ENCODE measurements at regions not wholly inside any gene's neighbourhood (a gene's known extent, or its start where the extent isn't known, plus 50 kb on each side); places are given as distances from the start of the nearest gene placed in this dataset.

GRCh38 chr15:88398011-88398410, 69.2 kb downstream of the MRPL46 start:
- Histone ChIP-seq H4K20me1 (replicated peaks; ENCODE audit: insufficient read depth) (no peaks in the 10 kb centered on the region), H3K36me3 (ENCODE audit: insufficient read depth) (no peaks in the 10 kb centered on the region), H3K4me2 (no peak overlapping the region), H3K79me2 (replicated peaks; ENCODE audit: insufficient read depth) (no peaks in the 10 kb centered on the region), H3K27ac (ENCODE audit: low read depth) (no peak overlapping the region), H3K4me1 (ENCODE audit: insufficient read depth) (peaks cover 2% of the 10 kb centered on the region; the same call in 1 of the 2 replicates), H3F3A (replicated peaks; ENCODE audit: low read depth) (no peaks in the 10 kb centered on the region), H3K4me3 (no peak overlapping the region), H2AFZ (no peak overlapping the region), H3K27me3 (ENCODE audit: insufficient read depth) (no peaks in the 10 kb centered on the region), H3K9me2 (ENCODE audit: insufficient read depth) (no peaks in the 10 kb centered on the region)
- no peak overlapping the region for H3K4me3 Mint-ChIP-seq
- no peaks in the 10 kb centered on the region for H3K36me3 Mint-ChIP-seq (ENCODE audit: low read depth)
- no peak overlapping the region for H3K27ac Mint-ChIP-seq
- no peaks in the 10 kb centered on the region for H3K9me3 Mint-ChIP-seq
- TF ChIP-seq CTCF (conservative IDR thresholded peaks at IDR 0.05; ENCODE audit: low read depth in 2 of 2) (no peak), ZNF114 (CRISPR knock-in tag; IDR thresholded peaks at IDR 0.05) (no peak), POLR2AphosphoS5 (IDR thresholded peaks at IDR 0.05; ENCODE audit: low read depth) (no peak), CREB1 (CRISPR knock-in tag; IDR thresholded peaks at IDR 0.05; ENCODE audit: low read depth) (no peak), REST (IDR thresholded peaks at IDR 0.05; ENCODE audit: unreplicated experiment) (no peak), EZH2 (IDR thresholded peaks at IDR 0.05; ENCODE audit: low read depth, unreplicated experiment) (no peak), JUNB (IDR thresholded peaks at IDR 0.05; ENCODE audit: unreplicated experiment) (no peak), EZH2phosphoT487 (IDR thresholded peaks at IDR 0.05; ENCODE audit: unreplicated experiment) (no peak), ZNF462 (CRISPR knock-in tag; IDR thresholded peaks at IDR 0.05) (no peak), STAT1 (IDR thresholded peaks at IDR 0.05; ENCODE audit: unreplicated experiment) (no peak), ETS1 (IDR thresholded peaks at IDR 0.05) (no peak), NANOG (IDR thresholded peaks at IDR 0.05; ENCODE audit: borderline replicate concordance) (no peak), ZNF331 (CRISPR knock-in tag; IDR thresholded peaks at IDR 0.05; ENCODE audit: low read depth) (no peak)
- DNase-seq (ENCODE audit: low spot score) (no peak), ATAC-seq (no peak)
- peaks cover 17% of the 10 kb centered on the region; the same call in 2 of the 3 replicates for H3K4me1 Mint-ChIP-seq
- H3K27me3 Mint-ChIP-seq (ENCODE audit: insufficient read depth, low read depth, poor library complexity): peaks cover 2% of the 10 kb centered on the region
